CD4-positive, alpha-beta T cell treated with Interleukin-4 for 1 hour (primary cell): ENCODE measurements at regions not wholly inside any gene's neighbourhood (a gene's known extent, or its start where the extent isn't known, plus 50 kb on each side); places are given as distances from the start of the nearest gene placed in this dataset.
"Not testable (repeated sequence)": the region's sequence is repeated elsewhere in the genome, so short reads cannot be mapped to it uniquely, and the experiment has no call there.

Source experiments
- DNase-seq, 2 donors: peaks; one replicate each; pipeline ENCODE4 v3.0.0-alpha.2; 2020 to 2022

DNA sequence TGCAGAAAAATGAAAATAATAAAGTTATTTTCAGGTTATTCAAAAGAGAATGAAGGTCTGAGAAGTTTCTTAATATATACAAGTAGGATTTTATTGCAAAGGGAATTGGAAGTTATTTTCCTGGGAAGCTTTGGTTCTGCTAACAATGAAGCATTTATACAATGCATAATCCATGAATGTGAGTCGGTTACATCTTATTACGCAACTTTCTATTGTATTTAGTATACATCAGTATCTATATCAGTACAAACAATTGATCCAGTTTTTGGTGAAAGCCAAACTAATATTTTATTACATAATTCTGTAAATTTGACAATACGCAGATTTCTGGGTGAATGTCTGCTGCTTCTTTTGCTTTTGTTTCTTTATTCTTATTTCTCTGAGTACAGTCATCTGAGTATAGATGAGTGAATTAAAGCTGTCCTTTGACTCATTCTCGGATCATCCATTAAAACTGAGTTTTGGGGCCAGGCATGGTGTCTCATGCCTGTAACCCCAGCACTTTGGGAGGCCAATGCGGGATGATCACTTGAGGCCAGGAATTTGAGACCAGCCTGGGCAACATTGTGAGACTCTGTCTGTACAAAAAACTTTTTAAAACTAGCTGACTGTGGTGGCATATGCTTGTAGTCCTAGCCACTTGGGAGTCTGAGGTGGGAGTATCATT, 108.5 kb downstream of the SOCS6 start:
- no peak for DNase-seq

DNA sequence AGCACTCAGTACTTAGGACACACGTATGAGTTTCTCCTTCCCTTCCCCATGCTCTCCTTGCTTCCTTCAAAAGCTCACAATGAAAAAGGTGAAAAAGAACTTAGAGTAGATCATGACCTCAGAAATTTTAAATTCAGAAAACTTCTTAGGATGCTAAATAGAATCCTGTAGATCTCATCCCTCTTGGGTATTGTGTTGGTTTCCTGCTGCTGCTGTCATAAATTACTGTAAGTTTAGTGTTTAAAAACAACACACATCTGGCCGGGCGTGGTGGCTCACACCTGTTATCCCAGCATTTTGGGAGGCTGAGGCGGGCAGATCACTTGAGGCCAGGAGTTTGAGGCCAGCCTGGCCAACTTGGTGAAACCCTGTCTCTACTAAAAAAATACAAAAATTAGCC, 106.9 kb downstream of the SOCS6 start:
- DNase-seq, result not testable (repeated sequence)

DNA sequence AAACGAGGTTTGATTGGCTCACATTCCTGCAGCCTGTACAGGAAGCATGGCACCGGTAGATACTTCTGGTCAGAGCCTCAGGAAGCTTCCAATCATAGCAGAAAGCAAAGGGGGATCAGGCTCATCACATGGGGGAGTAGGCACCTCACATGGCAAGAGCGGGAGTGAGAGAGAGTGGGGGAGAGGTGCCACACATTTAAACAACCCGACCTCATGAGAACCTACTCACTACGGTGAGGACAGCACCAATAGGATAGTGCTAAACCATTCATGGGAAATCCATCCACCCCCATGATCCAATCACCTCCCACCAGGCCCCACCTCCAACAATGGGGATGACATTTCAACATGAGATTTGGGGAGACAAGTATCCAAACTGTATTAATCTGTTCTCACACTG, 105.8 kb downstream of the SOCS6 start:
- no peak for DNase-seq

DNA sequence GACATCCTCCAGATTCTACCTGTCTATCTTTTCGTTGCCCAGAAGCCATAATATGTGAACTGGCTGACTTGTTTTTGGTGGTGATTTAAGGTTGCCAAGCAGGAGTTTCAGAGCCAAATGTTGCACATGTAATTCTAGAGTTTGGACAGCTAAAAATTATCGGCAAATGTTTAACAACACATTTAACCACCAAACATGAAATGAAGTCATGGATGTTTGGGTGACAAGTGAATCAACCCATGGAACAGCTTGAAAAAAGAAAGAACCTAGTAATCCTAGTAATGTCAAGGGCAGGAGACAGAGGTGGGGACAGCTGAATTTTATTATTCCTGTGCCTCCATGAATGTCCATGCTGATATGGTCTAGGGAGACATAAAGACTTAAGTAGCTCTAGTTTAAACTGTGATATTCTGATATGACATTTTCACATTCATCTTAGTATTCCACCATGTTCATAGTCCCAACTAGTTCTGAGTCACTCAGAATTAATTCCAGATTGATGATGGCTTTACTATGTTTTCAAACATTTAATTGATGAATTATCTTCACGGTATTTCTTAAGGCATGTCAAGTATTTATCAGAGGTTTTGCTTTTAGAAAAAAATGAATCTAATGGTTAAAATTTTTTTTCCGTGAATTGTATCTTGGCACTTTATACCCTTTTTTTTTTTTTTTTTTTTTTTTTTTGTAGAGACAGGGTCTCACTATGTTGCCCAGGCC, 101.7 kb downstream of the SOCS6 start:
- no peak for DNase-seq

DNA sequence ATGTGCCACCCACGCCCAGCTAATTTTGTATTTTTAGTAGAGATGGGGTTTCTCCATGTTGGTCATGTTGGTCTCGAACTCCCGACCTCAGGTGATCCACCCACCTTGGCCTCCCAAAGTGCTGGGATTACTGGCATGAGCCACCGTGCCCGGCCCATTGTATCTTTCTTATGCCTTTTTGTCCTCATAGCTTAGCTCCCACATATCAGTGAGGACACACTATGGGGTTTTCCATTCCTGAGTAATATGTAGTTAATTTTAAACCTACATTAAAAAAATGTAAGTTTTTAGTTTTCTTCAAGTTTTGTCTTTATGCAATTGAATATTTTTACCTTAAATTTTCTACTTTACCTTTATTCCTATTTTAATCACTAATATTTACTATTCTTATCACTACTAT, 100.2 kb downstream of the SOCS6 start:
- DNase-seq, result not testable (repeated sequence)

DNA sequence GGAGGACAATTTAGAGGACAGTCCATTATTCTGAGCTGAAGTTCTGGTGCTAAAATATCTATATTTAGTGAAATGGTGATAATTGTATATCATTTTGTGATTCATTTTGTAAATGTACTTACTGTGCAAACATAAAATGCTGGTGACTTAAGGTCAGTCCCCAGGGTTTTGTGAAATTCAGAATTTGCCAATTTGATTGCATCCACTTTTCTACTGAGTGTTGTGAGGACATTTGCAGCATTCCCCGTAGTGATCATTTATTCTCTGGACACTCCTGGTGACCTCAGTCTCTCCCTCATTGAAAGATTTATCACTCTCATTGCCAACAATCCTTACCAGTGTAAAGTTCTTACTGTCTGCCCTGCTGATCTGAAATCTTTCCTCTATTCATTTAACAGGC, 98.2 kb downstream of the SOCS6 start:
- no peak for DNase-seq

DNA sequence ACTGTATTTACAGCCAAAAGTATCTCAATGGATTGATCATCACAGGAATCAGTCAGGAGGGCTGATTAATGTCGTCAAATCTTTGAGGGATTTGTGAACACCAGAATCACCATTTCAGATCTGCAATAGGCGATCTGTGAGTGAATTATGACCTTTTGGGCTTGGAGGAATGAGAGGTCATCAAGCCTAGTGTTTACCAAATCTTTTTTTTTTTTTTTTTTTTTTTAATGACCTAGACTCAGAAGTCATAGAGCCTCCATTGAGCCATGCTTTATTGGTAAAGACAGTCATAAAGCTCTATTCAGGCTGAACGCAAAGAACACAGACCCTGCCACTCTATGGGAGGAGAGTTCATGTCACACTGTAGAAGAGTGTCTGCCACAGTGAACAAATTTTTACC, 97.7 kb downstream of the SOCS6 start:
- DNase-seq, result no peak

DNA sequence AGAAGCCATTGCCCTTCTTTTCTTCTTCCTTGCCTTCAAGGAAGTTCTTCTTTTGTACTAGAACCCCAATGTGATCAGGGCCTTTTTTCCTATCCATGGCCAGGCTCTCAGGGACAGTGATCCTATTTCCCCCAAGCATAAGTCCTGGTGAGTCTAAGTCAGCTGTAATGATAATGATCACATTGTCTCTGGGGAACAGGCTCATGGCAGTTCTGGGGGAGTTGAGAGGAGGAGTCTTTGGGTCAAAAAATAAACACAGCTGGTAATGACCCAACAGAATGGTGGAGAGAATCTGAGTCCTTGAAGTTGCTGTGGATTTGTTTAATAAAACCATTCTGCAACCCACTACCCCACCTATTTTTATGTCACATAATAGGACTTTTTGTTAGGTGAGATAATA, 96.6 kb downstream of the SOCS6 start:
- no peak for DNase-seq

DNA sequence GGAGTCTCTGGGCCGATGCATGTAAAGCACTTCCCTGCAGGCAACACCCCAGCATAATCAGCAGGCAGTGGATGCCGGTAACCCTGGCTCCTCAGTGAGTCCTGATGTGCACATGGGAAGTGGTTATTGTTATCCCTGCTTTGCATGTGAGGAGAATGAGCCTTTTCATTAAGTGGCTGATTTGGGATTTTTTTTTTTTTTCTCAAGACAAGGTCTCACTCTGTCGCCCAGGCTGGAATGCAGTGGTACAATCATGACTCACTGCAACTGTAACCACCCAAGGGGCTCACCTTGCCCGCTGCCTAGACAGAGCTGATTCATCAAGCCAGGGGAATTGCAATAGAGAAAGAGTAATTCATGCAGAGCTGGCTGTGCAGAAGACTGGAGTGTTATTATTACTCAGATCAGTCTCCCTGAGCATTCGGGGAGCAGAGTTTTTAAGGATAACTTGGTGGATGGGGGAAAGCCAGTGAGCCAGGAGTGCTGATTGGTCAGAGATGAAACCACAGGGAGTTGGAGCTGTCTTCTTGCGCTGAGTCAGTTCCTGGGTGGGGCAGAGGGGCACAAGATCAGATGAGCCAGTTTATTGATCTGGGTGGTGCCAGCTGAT, 95.4 kb downstream of the SOCS6 start:
- DNase-seq, result no peak

DNA sequence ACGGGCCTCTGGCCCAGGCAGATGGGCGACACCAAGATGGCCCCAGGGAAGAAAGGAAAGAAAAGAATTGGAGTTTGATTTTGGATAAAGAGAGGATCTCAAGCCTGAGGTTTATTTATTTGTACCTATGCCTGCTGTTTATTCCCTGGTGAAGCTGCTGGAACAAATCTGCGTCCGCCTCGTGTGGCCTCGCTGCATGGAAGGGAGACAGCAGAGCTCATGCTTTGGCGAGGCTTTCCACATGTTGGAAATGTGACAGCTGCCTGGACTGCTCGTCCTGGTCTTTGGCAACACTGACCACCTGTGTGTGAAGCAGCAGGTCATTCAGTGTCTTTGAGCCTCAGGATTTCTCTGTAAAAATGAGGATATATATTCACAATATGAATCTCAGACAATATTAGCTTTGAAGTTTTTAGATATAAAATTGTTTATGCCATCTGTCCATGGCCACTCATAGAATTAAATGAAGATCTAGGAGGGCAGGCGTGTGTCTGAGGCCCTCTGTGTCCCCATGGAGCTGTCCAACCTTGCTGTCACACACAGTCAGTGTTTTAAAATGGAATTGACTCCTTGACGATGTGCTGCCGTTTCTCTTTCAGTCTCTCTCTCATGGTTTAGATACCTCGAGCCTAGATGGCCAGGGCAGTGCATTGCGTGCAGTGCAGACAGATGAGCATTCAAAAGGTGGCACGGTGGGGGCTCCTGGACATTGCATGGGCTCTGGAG, 94.3 kb downstream of the SOCS6 start:
- DNase-seq, result no peak

DNA sequence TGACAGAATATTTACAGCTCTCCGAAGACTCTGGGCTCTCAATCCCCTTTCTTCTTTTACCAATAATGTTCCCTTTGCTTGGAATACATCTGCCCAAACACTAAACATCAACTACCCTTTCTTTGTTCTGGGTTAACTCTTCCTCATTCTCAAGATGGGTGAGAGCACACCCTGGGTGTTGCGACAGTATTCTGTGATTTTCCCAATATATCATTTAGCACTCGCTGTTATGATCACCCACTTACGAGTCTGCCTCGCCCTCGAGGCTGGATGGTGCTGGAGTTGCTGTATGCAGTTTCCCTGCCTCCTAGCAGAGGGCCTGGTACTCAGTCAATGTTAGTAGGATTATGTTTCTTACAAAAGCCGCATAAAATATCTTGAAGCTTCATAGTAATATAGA, 93.2 kb downstream of the SOCS6 start:
- DNase-seq, result no peak

DNA sequence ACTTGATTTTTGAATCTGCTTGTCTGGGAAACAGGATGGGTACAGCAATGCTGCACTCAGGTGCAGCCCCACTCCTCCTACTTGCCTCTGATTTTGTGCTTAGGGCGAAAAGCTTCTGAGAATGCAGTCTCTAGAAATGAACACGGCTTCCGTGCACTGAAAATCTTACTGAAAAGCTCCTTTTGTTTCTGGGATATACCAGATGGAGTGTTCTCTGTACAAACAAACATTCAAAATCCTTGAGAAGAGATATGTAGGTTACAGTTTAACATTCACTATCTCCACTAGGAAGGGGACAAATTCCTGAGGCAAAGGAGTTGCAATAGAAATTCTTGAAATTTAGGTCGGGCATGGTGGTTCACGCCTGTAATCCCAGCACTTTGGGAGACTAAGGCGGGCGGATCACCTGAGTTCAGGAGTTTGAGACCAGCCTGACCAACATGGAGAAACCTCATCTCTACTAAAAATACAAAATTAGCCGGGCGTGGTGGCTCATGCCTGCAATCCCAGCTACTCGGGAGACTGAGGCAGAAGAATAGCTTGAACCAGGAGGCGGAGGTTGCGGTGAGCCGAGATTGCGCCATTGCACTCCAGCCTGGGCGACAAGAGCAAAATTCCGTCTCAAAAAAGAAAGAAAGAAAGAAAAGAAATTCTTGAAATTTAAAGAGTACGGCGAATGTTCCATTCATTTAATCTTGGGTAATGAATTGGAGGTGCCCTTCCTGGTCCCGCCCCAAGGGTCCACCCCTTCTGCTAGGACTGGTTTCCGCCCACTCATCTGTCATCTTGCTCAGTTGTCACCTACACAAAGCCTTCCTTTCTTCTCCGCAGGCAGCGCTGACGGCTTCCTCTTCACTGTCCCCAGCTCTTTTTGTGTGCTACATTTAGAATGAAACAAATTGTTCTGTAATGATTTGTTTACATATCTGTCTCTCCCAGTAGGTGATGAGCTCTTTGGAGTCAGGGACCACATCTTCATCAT, 92.4 kb downstream of the SOCS6 start:
- DNase-seq, result no peak
